ENCODE measurements at regions not wholly inside any gene's neighbourhood (a gene's known extent, or its start where the extent isn't known, plus 50 kb on each side); places are given as distances from the start of the nearest gene placed in this dataset.

- H3K9me3 ChIP-seq = no peaks in the 10 kb centered on the region
- no peak overlapping the region for H3K4me3 ChIP-seq
- H3K36me3 ChIP-seq (ENCODE audit: low read depth, missing control alignments) = no peaks in the 10 kb centered on the region
- no peak overlapping the region for H3K27ac ChIP-seq
- TF ChIP-seq CTCF (IDR thresholded peaks at IDR 0.05) = no peak
- TF ChIP-seq POLR2A (IDR thresholded peaks at IDR 0.05) = no peak
- 72 to 76% methylated on average over 6 of the region's 6 CpGs for WGBS, 2 donors
- H3K4me1 ChIP-seq = no peaks in the 10 kb centered on the region
- intact Hi-C loops (cut with DNase I; ENCODE audit: low total_unique reads) = no loop called here
- H3K27me3 ChIP-seq = no peaks in the 10 kb centered on the region
- no peak for DNase-seq
Observed at GRCh38 chr16:52816993-52817392, 235.7 kb downstream of the CHD9NB start.

- WGBS, 2 donors = 75 to 83% methylated on average over 5 of the region's 5 CpGs
- no peak for DNase-seq
Observed at GRCh38 chr16:52812678-52813556, 239.8 kb downstream of the CHD9NB start.

GRCh38 chr16:52805559-52806168, 247.0 kb downstream of the CHD9NB start:
- DNase-seq = no peak
- H3K9me3 ChIP-seq = no peaks in the 10 kb centered on the region
- 87 to 90% methylated on average over 3 of the region's 3 CpGs for WGBS, 2 donors
- no peak overlapping the region for H3K27ac ChIP-seq
- intact Hi-C loops (cut with DNase I; ENCODE audit: low total_unique reads) = no loop called here
- no peak for TF ChIP-seq POLR2A (IDR thresholded peaks at IDR 0.05)
- no peak for TF ChIP-seq CTCF (IDR thresholded peaks at IDR 0.05)
- no peak overlapping the region for H3K4me3 ChIP-seq
- no peaks in the 10 kb centered on the region for H3K36me3 ChIP-seq (ENCODE audit: low read depth, missing control alignments)
- no peaks in the 10 kb centered on the region for H3K4me1 ChIP-seq
- H3K27me3 ChIP-seq = no peaks in the 10 kb centered on the region

More at GRCh38 chr16:52812678-52813556, 239.8 kb downstream of the CHD9NB start:
- no peaks in the 10 kb centered on the region for H3K27me3 ChIP-seq
- no peaks in the 10 kb centered on the region for H3K36me3 ChIP-seq (ENCODE audit: low read depth, missing control alignments)
- H3K4me3 ChIP-seq = no peak overlapping the region
- no peak for TF ChIP-seq CTCF (IDR thresholded peaks at IDR 0.05)
- no peak for TF ChIP-seq POLR2A (IDR thresholded peaks at IDR 0.05)
- H3K27ac ChIP-seq = no peak overlapping the region
- H3K4me1 ChIP-seq = no peaks in the 10 kb centered on the region
- H3K9me3 ChIP-seq = no peaks in the 10 kb centered on the region
- intact Hi-C loops (cut with DNase I; ENCODE audit: low total_unique reads) = no loop called here

- Histone ChIP-seq H3K4me1 (no peaks in the 10 kb centered on the region), H3K36me3 (ENCODE audit: low read depth, missing control alignments) (no peaks in the 10 kb centered on the region), H3K27me3 (no peaks in the 10 kb centered on the region), H3K4me3 (no peak overlapping the region), H3K27ac (no peak overlapping the region), H3K9me3 (no peaks in the 10 kb centered on the region)
- TF ChIP-seq POLR2A (IDR thresholded peaks at IDR 0.05) = no peak
- TF ChIP-seq CTCF (IDR thresholded peaks at IDR 0.05) = no peak
- intact Hi-C loops (cut with DNase I; ENCODE audit: low total_unique reads) = no loop called here
- WGBS, 2 donors = 73 to 81% methylated on average over 4 of the region's 4 CpGs
- no peak for DNase-seq
Observed at GRCh38 chr16:52800432-52800831, 252.3 kb downstream of the CHD9NB start.

Data from testis (tissue), 2 donors.